Fibroblast of villous mesenchyme (primary cell): ENCODE measurements at regions not wholly inside any gene's neighbourhood (a gene's known extent, or its start where the extent isn't known, plus 50 kb on each side); places are given as distances from the start of the nearest gene placed in this dataset.

ENCODE experiments used
- DNase-seq: peaks from one replicate; pipeline ENCODE4 v3.0.0-alpha.2; 2010; ENCODE audit warnings: low read depth
- H3K4me3 ChIP-seq: 2 replicates; pipeline ENCODE4 v1.5.1; 2011; ENCODE audit warnings: low read depth, mild to moderate bottlenecking, low read length
- TF ChIP-seq, protein P1 (sequence below): IDR thresholded peaks from 2 replicates; pipeline ENCODE4 v1.5.1; 2012; ENCODE audit warnings: low read depth, mild to moderate bottlenecking, low read length; ENCODE audit not compliant: insufficient read depth

DNA sequence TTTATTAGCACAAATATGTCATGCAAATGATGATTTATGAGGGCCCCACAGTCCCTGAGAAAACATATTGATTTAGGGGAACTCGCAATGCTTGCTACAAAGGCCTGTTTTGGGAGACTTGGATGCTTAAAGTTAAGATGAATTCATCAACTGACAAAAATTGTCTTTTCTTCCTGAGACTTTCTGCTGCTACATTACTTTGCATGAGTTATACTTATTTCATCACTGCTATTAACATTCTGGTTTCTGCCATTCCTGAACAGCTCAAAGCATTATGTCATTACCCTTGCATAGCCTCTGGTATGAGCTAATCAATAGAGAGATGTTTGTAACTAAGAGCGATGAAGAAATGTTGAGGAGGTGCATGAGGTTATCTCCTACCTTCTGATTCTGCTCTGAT lies 74.4 kb downstream of the SOX11 start:
- H3K4me3 ChIP-seq: no peak overlapping the region
- no peak for DNase-seq
- TF ChIP-seq, protein P1, sequence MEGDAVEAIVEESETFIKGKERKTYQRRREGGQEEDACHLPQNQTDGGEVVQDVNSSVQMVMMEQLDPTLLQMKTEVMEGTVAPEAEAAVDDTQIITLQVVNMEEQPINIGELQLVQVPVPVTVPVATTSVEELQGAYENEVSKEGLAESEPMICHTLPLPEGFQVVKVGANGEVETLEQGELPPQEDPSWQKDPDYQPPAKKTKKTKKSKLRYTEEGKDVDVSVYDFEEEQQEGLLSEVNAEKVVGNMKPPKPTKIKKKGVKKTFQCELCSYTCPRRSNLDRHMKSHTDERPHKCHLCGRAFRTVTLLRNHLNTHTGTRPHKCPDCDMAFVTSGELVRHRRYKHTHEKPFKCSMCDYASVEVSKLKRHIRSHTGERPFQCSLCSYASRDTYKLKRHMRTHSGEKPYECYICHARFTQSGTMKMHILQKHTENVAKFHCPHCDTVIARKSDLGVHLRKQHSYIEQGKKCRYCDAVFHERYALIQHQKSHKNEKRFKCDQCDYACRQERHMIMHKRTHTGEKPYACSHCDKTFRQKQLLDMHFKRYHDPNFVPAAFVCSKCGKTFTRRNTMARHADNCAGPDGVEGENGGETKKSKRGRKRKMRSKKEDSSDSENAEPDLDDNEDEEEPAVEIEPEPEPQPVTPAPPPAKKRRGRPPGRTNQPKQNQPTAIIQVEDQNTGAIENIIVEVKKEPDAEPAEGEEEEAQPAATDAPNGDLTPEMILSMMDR: no peak

DNA sequence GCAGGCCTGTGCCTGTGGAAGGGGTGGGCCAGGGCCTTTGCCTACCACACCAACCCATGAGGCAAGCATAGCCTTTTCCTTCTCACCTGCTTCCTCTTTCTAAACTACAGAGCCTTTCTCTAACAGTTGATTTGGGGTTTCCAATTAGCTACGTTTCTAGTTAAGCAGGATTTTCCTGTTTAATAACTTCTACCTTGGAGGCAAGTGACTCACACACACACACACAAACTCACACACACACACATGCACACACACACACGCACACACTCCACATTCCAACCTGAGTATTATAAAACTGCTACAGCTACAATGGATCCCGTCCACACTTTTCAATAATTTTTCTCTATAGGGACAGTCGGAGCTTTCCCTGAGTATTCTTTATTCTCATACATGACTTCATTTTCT lies 84.9 kb downstream of the SOX11 start:
- DNase-seq: no peak
- TF ChIP-seq, protein P1: no peak

DNA sequence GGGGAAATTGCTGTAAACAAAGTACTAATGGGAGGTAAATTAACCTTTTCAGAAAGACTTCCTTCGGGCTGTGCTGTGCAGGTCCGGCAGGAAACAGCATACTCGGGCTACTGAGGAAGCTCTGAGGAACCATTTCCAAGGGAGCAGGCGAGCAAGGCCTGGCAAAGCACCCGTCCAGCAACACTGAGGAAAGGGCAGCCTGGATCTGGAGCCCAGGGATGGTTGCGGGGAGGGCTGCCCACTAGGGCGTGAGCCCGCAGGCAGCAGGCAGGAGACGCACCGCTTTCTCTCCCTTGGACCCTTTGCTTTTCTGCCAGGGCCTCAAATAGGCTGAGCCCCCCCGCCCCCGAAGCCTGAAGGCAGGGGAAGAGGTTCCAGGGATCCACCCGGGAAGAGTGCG lies 89.5 kb downstream of the SOX11 start:
- DNase-seq: no peak
- H3K4me3 ChIP-seq: no peak overlapping the region
- TF ChIP-seq, protein P1: no peak

More for the DNA sequence above, 84.9 kb downstream of the SOX11 start:
- no peak overlapping the region for H3K4me3 ChIP-seq

DNA sequence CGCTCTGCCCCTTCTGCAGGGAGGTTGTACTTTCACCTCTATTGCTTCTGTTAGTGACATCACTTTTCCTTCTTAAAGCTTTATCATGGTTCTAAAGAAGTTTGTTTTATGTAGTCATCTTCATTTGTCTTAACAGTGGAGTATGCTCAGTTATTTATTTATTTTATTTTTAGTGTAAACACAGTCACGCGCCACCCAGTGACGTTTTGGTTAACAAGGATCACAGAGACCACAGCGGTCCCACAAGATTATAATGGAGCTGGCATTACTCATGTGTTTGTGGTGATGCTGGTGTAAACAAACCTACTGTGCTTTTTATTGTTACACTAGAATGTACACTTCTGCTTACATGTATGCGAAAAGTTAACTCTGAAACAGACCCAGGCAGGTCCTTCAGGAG lies 89.9 kb downstream of the SOX11 start:
- TF ChIP-seq, protein P1: no peak
- no peak for DNase-seq

DNA sequence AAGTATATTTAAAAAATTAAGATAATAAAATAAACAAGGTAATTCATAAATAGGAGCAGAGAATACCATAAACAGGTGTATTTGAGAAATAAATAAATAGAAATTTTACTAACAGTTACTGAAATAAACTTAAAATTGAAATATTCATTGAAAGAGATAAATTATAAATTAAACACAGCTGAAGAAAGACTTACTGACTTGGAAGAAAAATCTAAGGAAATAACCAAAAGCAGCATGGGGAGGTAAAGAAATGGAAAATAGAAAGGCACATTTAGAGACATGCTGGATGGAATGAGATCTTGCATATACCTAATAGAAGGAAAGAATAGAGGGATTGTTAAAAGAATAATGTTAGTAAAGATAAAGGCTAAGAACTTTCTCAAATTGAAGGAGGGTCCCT lies 96.3 kb downstream of the SOX11 start:
- DNase-seq: no peak
- H3K4me3 ChIP-seq: no peak overlapping the region
- TF ChIP-seq, protein P1: no peak

More for the DNA sequence above, 89.9 kb downstream of the SOX11 start:
- no peak overlapping the region for H3K4me3 ChIP-seq

DNA sequence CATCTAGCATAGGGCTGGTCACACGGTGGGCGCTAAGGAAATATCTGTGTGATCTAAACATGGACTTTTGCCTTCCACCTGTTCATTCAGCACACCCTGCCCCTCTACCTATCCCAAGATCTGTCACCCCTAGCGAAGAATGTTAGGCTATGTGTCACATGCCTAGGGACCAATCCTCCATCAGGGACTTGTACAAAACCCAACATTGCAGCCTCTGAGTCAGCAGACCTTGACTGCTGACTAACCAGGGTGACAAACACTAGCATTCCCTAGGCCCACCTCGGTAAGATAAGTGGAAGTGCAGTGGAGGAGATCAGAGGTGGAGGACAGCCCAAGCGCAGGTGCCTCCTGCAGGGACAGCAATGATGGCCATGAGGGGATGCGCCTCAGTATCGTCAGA lies 99.2 kb downstream of the SOX11 start:
- TF ChIP-seq, protein P1: no peak
- no peak for DNase-seq

DNA sequence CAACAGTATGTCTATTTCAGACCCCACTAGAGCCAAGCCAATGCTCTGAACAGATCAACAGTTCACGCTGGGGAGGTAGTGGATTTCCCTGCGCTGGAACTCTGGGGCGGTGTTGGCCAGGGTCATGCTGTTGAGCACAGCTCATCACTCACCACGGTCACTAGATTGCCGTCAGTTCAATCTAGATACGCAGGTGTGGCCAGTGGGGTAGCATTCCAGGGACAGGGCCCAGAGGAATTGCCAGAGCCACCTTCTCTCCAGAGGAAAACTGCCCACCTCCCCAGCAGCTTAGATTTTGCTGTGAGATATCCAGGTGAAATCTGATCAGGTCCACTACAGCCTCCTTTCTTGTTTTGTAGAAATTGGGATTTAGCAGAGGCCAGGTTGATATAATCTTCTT lies 101.8 kb downstream of the SOX11 start:
- TF ChIP-seq, protein P1: no peak
- no peak for DNase-seq
- no peak overlapping the region for H3K4me3 ChIP-seq

More for the DNA sequence above, 99.2 kb downstream of the SOX11 start:
- no peak overlapping the region for H3K4me3 ChIP-seq
